ENCODE measurements at regions not wholly inside any gene's neighbourhood (a gene's known extent, or its start where the extent isn't known, plus 50 kb on each side); places are given as distances from the start of the nearest gene placed in this dataset.
"Not testable (repeated sequence)": the region's sequence is repeated elsewhere in the genome, so short reads cannot be mapped to it uniquely, and the experiment has no call there.

GRCh38 chr9:89951675-89952074 lies 346.9 kb downstream of the GADD45G start:
- H3K9me3 ChIP-seq (ENCODE audit: control insufficient read depth, low read length, poor library complexity, severe bottlenecking), result no peaks in the 10 kb centered on the region
- no peak overlapping the region for H3K4me3 Mint-ChIP-seq
- peaks cover 3% of the 10 kb centered on the region for H3K4me1 Mint-ChIP-seq
- ATAC-seq (no peak), DNase-seq (no peak)
- H3K36me3 Mint-ChIP-seq (ENCODE audit: low read depth), result peaks cover 3% of the 10 kb centered on the region
- no peak overlapping the region for H3K27ac Mint-ChIP-seq
- H3K27me3 Mint-ChIP-seq, result peaks cover 11% of the 10 kb centered on the region

- H3K4me1 Mint-ChIP-seq, result peaks cover 3% of the 10 kb centered on the region
- no peaks in the 10 kb centered on the region for H3K9me3 ChIP-seq (ENCODE audit: control insufficient read depth, low read length, poor library complexity, severe bottlenecking)
- ATAC-seq, result no peak
- H3K36me3 Mint-ChIP-seq (ENCODE audit: low read depth), result peaks cover 3% of the 10 kb centered on the region
- DNase-seq, result no peak
- no peak overlapping the region for H3K27ac Mint-ChIP-seq
- H3K4me3 Mint-ChIP-seq, result no peak overlapping the region
- H3K27me3 Mint-ChIP-seq, result peaks cover 16% of the 10 kb centered on the region
Observed at GRCh38 chr9:89952401-89952800, 347.6 kb downstream of the GADD45G start.

GRCh38 chr9:89953263-89953662 lies 348.5 kb downstream of the GADD45G start:
- DNase-seq; ATAC-seq; H3K36me3 Mint-ChIP-seq (ENCODE audit: low read depth); H3K4me1 Mint-ChIP-seq; H3K9me3 ChIP-seq (ENCODE audit: control insufficient read depth, low read length, poor library complexity, severe bottlenecking); H3K27ac Mint-ChIP-seq; H3K4me3 Mint-ChIP-seq: not testable (repeated sequence)
- H3K27me3 Mint-ChIP-seq, result peaks cover 23% of the 10 kb centered on the region

- no peaks in the 10 kb centered on the region for H3K9me3 ChIP-seq (ENCODE audit: control insufficient read depth, low read length, poor library complexity, severe bottlenecking)
- Mint-ChIP-seq H3K4me1 (peaks cover 3% of the 10 kb centered on the region), H3K4me3 (no peak overlapping the region), H3K36me3 (ENCODE audit: low read depth) (peaks cover 3% of the 10 kb centered on the region), H3K27ac (no peak overlapping the region), H3K27me3 (peaks cover 23% of the 10 kb centered on the region)
- ATAC-seq (no peak), DNase-seq (no peak)
Observed at GRCh38 chr9:89953824-89954615, 349.2 kb downstream of the GADD45G start.

- no peak overlapping the region for H3K27ac Mint-ChIP-seq
- H3K4me3 Mint-ChIP-seq, result no peak overlapping the region
- H3K36me3 Mint-ChIP-seq (ENCODE audit: low read depth), result peaks cover 3% of the 10 kb centered on the region
- H3K4me1 Mint-ChIP-seq, result peaks cover 3% of the 10 kb centered on the region
- ATAC-seq (no peak), DNase-seq (no peak)
- H3K27me3 Mint-ChIP-seq, result peaks cover 24% of the 10 kb centered on the region
- H3K9me3 ChIP-seq (ENCODE audit: control insufficient read depth, low read length, poor library complexity, severe bottlenecking), result no peaks in the 10 kb centered on the region
Observed at GRCh38 chr9:89955144-89955543, 350.3 kb downstream of the GADD45G start.

- DNase-seq, result no peak
- no peak overlapping the region for H3K4me3 Mint-ChIP-seq
- no peak for ATAC-seq
Observed at GRCh38 chr9:89955626-89956025, 350.8 kb downstream of the GADD45G start.

GRCh38 chr9:89956331-89956730 lies 351.5 kb downstream of the GADD45G start:
- H3K4me1 Mint-ChIP-seq, result peaks cover 7% of the 10 kb centered on the region
- no peak for ATAC-seq

More at GRCh38 chr9:89955626-89956025, 350.8 kb downstream of the GADD45G start:
- Mint-ChIP-seq H3K36me3 (ENCODE audit: low read depth) (peaks cover 3% of the 10 kb centered on the region), H3K27ac (no peak overlapping the region), H3K27me3 (peaks cover 28% of the 10 kb centered on the region), H3K4me1 (peaks cover 3% of the 10 kb centered on the region)
- H3K9me3 ChIP-seq (ENCODE audit: control insufficient read depth, low read length, poor library complexity, severe bottlenecking), result no peaks in the 10 kb centered on the region

GRCh38 chr9:89956907-89957306 lies 352.1 kb downstream of the GADD45G start:
- H3K4me1 Mint-ChIP-seq, result peaks cover 13% of the 10 kb centered on the region
- H3K27me3 Mint-ChIP-seq, result peaks cover 37% of the 10 kb centered on the region
- DNase-seq (no peak), ATAC-seq (no peak)
- H3K36me3 Mint-ChIP-seq (ENCODE audit: low read depth), result peaks cover 3% of the 10 kb centered on the region
- H3K27ac Mint-ChIP-seq, result no peak overlapping the region
- H3K4me3 Mint-ChIP-seq, result no peak overlapping the region
- no peaks in the 10 kb centered on the region for H3K9me3 ChIP-seq (ENCODE audit: control insufficient read depth, low read length, poor library complexity, severe bottlenecking)

More at GRCh38 chr9:89956331-89956730, 351.5 kb downstream of the GADD45G start:
- peaks cover 35% of the 10 kb centered on the region for H3K27me3 Mint-ChIP-seq
- H3K36me3 Mint-ChIP-seq (ENCODE audit: low read depth), result peaks cover 3% of the 10 kb centered on the region
- no peak for DNase-seq
- H3K4me3 Mint-ChIP-seq, result no peak overlapping the region
- H3K9me3 ChIP-seq (ENCODE audit: control insufficient read depth, low read length, poor library complexity, severe bottlenecking), result no peaks in the 10 kb centered on the region
- no peak overlapping the region for H3K27ac Mint-ChIP-seq

GRCh38 chr9:89958086-89958485 lies 353.3 kb downstream of the GADD45G start:
- H3K27ac Mint-ChIP-seq, result no peak overlapping the region
- no peak overlapping the region for H3K4me3 Mint-ChIP-seq
- DNase-seq, result no peak
- H3K36me3 Mint-ChIP-seq (ENCODE audit: low read depth), result no peaks in the 10 kb centered on the region
- peaks cover 37% of the 10 kb centered on the region for H3K27me3 Mint-ChIP-seq
- ATAC-seq, result no peak
- H3K4me1 Mint-ChIP-seq, result peaks cover 16% of the 10 kb centered on the region
- H3K9me3 ChIP-seq (ENCODE audit: control insufficient read depth, low read length, poor library complexity, severe bottlenecking), result no peaks in the 10 kb centered on the region

- H3K27me3 Mint-ChIP-seq, result peaks cover 32% of the 10 kb centered on the region
- peaks cover 16% of the 10 kb centered on the region for H3K4me1 Mint-ChIP-seq
- H3K36me3 Mint-ChIP-seq (ENCODE audit: low read depth), result peaks cover 2% of the 10 kb centered on the region
- H3K27ac Mint-ChIP-seq, result peak overlapping the region; percentile 75
- peak overlapping the region; percentile 75 for H3K4me3 Mint-ChIP-seq
- ATAC-seq (no peak), DNase-seq (no peak)
- H3K9me3 ChIP-seq (ENCODE audit: control insufficient read depth, low read length, poor library complexity, severe bottlenecking), result no peaks in the 10 kb centered on the region
Observed at GRCh38 chr9:89961616-89962341, 357.0 kb downstream of the GADD45G start.

- Mint-ChIP-seq H3K36me3 (ENCODE audit: low read depth) (peaks cover 2% of the 10 kb centered on the region), H3K27me3 (peaks cover 20% of the 10 kb centered on the region), H3K27ac (no peak overlapping the region), H3K4me3 (no peak overlapping the region), H3K4me1 (peaks cover 16% of the 10 kb centered on the region)
- H3K9me3 ChIP-seq (ENCODE audit: control insufficient read depth, low read length, poor library complexity, severe bottlenecking), result no peaks in the 10 kb centered on the region
- ATAC-seq (no peak), DNase-seq (no peak)
Observed at GRCh38 chr9:89963280-89963679, 358.5 kb downstream of the GADD45G start.

- DNase-seq, result no peak
- Mint-ChIP-seq H3K36me3 (ENCODE audit: low read depth) (peaks cover 2% of the 10 kb centered on the region), H3K4me1 (peaks cover 3% of the 10 kb centered on the region), H3K27ac (no peak overlapping the region), H3K27me3 (peaks cover 26% of the 10 kb centered on the region), H3K4me3 (no peak overlapping the region)
- no peak for ATAC-seq
- H3K9me3 ChIP-seq (ENCODE audit: control insufficient read depth, low read length, poor library complexity, severe bottlenecking), result no peaks in the 10 kb centered on the region
Observed at GRCh38 chr9:89967527-89967926, 362.7 kb downstream of the GADD45G start.

GRCh38 chr9:89969156-89969675 lies 364.4 kb downstream of the GADD45G start:
- Mint-ChIP-seq H3K4me1 (no peaks in the 10 kb centered on the region), H3K27ac (no peak overlapping the region), H3K4me3 (no peak overlapping the region), H3K36me3 (ENCODE audit: low read depth) (no peaks in the 10 kb centered on the region), H3K27me3 (peaks cover 26% of the 10 kb centered on the region)
- H3K9me3 ChIP-seq (ENCODE audit: control insufficient read depth, low read length, poor library complexity, severe bottlenecking), result no peaks in the 10 kb centered on the region
- DNase-seq (no peak), ATAC-seq (no peak)
